ENCODE measurements at regions not wholly inside any gene's neighbourhood (a gene's known extent, or its start where the extent isn't known, plus 50 kb on each side); places are given as distances from the start of the nearest gene placed in this dataset.

GRCh38 chr5:5804478-5805233 is 382.2 kb downstream of the ICE1 start:
- no peaks in the 10 kb centered on the region for H3K79me2 ChIP-seq (replicated peaks; ENCODE audit: insufficient read depth, low read length)
- H4K20me1 ChIP-seq (ENCODE audit: insufficient read depth) = no peaks in the 10 kb centered on the region
- no peaks in the 10 kb centered on the region for H3K9me2 ChIP-seq (ENCODE audit: insufficient read depth, low read length)
- no peaks in the 10 kb centered on the region for H3K27me3 ChIP-seq (ENCODE audit: insufficient read depth, low read depth, low read length)
- no peaks in the 10 kb centered on the region for H3F3A ChIP-seq (ENCODE audit: insufficient read depth, low read length, poor library complexity, severe bottlenecking)
- H3K4me2 ChIP-seq (ENCODE audit: low read length) = no peak overlapping the region
- H3K9me3 ChIP-seq (ENCODE audit: low read length) = no peaks in the 10 kb centered on the region
- no peak overlapping the region for H3K27ac ChIP-seq (ENCODE audit: low read length)
- no peak overlapping the region for H3K4me3 ChIP-seq (ENCODE audit: low read length)
- H3K9ac ChIP-seq (ENCODE audit: low read length) = no peak overlapping the region
- H2AFZ ChIP-seq (ENCODE audit: low read depth, low read length) = no peak overlapping the region
- no peaks in the 10 kb centered on the region for H3K36me3 ChIP-seq (ENCODE audit: insufficient read depth, low read length)
- TF ChIP-seq SMC3 (conservative IDR thresholded peaks at IDR 0.05; ENCODE audit: poor library complexity) (no peak), EZH2 (IDR thresholded peaks at IDR 0.05; ENCODE audit: borderline replicate concordance, insufficient read depth, low read length, poor library complexity, severe bottlenecking) (no peak), TAF1 (IDR thresholded peaks at IDR 0.05; ENCODE audit: low read depth) (no peak), REST (IDR thresholded peaks at IDR 0.05; ENCODE audit: borderline replicate concordance) (no peak), EP300 (conservative IDR thresholded peaks at IDR 0.05; ENCODE audit: poor library complexity, severe bottlenecking) (no peak), RAD21 (conservative IDR thresholded peaks at IDR 0.05) (no peak), MXI1 (conservative IDR thresholded peaks at IDR 0.05; ENCODE audit: poor library complexity, severe bottlenecking) (no peak), CTCF (IDR thresholded peaks at IDR 0.05; ENCODE audit: poor library complexity, severe bottlenecking) (no peak), POLR2AphosphoS5 (IDR thresholded peaks at IDR 0.05) (no peak)

- no peaks in the 10 kb centered on the region for H3K27me3 ChIP-seq (ENCODE audit: insufficient read depth, low read depth, low read length)
- H3K4me2 ChIP-seq (ENCODE audit: low read length) = no peak overlapping the region
- no peak overlapping the region for H3K9ac ChIP-seq (ENCODE audit: low read length)
- no peaks in the 10 kb centered on the region for H3F3A ChIP-seq (ENCODE audit: insufficient read depth, low read length, poor library complexity, severe bottlenecking)
- no peak overlapping the region for H2AFZ ChIP-seq (ENCODE audit: low read depth, low read length)
- no peaks in the 10 kb centered on the region for H3K36me3 ChIP-seq (ENCODE audit: insufficient read depth, low read length)
- no peaks in the 10 kb centered on the region for H3K79me2 ChIP-seq (replicated peaks; ENCODE audit: insufficient read depth, low read length)
- H3K9me2 ChIP-seq (ENCODE audit: insufficient read depth, low read length) = no peaks in the 10 kb centered on the region
- no peak overlapping the region for H3K27ac ChIP-seq (ENCODE audit: low read length)
- H3K4me3 ChIP-seq (ENCODE audit: low read length) = no peak overlapping the region
- no peak for TF ChIP-seq RAD21 (conservative IDR thresholded peaks at IDR 0.05)
- TF ChIP-seq EZH2 (IDR thresholded peaks at IDR 0.05; ENCODE audit: borderline replicate concordance, insufficient read depth, low read length, poor library complexity, severe bottlenecking) = no peak
- no peak for TF ChIP-seq CTCF (IDR thresholded peaks at IDR 0.05; ENCODE audit: poor library complexity, severe bottlenecking)
- TF ChIP-seq POLR2AphosphoS5 (IDR thresholded peaks at IDR 0.05) = no peak
- TF ChIP-seq EP300 (conservative IDR thresholded peaks at IDR 0.05; ENCODE audit: poor library complexity, severe bottlenecking) = no peak
- TF ChIP-seq TAF1 (IDR thresholded peaks at IDR 0.05; ENCODE audit: low read depth) = no peak
- TF ChIP-seq SMC3 (conservative IDR thresholded peaks at IDR 0.05; ENCODE audit: poor library complexity) = no peak
- TF ChIP-seq MXI1 (conservative IDR thresholded peaks at IDR 0.05; ENCODE audit: poor library complexity, severe bottlenecking) = no peak
- no peak for TF ChIP-seq REST (IDR thresholded peaks at IDR 0.05; ENCODE audit: borderline replicate concordance)
- H3K9me3 ChIP-seq (ENCODE audit: low read length) = no peaks in the 10 kb centered on the region
- no peaks in the 10 kb centered on the region for H4K20me1 ChIP-seq (ENCODE audit: insufficient read depth)
Observed at GRCh38 chr5:5800801-5801761, 378.6 kb downstream of the ICE1 start.

All from neural cell (in vitro differentiated cells).